HG03558 (cell line): ENCODE measurements at regions not wholly inside any gene's neighbourhood (a gene's known extent, or its start where the extent isn't known, plus 50 kb on each side); places are given as distances from the start of the nearest gene placed in this dataset.

Experiments used
- ATAC-seq: cut with Tn5 transposase; IDR thresholded peaks from one replicate; pipeline ENCODE4 v1.9.1; 2021; ENCODE audit warnings: moderate number of reproducible peaks; ENCODE audit not compliant: unreplicated experiment; ENCODE audit errors: extremely low read depth

DNA sequence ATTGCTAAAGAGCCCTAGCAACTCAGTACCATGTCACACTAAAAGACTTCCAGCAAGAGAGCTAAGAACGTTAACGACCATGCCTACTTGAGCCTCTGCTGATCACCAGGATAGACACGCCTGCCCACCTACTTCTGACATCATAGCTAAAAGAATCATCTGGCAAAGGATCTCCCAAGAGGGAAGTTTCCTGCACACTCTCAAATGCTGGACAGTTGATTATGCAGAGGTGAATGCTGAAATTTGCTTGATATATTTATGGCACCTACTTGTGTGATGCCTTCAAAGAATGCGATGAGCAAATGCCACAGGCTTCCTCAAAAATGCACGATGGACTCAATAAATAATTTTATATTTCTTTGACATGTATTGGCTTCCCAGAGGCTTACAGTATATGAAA, 113.6 kb downstream of the GALC start:
- ATAC-seq: no peak

DNA sequence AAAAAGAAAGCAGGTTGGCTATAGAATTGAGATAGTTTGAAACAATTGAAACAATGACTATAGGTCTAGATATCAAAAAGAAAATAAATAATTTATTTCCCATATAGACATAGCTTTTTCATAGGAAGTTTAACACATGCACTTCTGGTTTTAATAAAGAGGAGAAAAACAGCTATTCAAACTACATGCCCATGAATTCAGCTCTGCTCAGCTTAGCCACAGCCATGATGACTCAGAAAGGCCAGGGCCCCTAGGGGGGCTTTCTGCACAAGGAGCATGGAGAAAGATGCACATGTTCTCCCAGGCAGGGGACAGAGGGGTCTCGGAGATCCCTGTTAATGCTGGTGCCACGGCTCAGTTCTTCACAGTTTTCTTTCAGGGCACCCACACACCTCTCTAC, 114.0 kb downstream of the GALC start:
- ATAC-seq: no peak

DNA sequence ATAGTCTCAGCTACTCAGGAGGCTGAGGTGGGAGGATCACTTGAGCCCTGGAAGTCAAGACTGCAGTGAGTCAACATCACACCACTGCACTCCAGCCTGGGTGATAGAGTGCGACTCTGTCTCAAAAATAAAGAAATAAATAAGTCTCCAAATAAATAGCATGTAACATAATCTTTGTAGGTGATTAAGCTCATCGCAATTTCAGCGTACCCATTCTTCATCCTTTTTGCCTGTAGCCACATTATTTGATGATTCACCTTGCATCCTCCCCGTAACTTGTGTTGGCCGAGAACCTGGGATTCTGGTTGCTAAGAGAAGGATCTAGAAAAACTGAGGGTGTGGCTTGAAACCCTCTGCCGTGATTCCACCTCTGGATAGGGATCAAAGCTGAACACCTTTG, 115.1 kb downstream of the GALC start:
- ATAC-seq: no peak

DNA sequence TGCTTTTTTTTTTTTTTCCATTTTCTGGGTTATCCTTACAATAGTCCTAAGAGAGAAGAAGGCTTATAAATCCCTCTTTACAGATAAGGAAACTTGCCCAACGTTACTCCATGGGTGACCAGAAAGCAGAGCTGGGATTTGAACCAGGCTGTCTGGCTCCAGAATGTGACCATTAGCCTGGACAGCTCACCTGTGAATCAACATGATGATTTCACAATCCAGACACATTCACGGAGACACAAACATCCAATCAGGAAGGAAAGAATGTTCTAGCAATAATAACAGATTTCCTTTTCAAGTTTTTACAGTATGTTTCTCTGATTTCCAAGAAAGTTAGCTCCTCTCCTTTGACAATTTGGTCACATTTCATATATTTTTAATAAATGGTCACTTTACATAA, 118.3 kb downstream of the GALC start:
- ATAC-seq: no peak

DNA sequence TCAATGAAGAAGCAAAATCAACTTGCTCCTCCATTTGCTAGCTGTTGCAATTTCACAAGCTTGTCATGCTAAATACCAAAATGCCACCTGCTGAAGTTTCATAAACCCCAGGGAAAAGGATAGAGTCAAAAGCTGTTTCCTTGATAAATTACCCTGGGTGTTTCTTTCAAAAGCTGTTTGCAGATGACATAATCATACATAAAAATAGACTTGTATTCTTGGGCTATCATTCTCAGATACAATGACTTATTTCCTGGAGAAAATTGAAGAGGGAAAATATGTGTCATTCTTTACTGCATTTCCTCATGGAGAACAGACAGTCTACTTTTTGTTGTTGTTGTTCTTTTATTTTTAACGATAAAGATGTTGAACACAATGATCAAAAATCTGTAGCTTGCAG, 119.2 kb downstream of the GALC start:
- no peak for ATAC-seq

DNA sequence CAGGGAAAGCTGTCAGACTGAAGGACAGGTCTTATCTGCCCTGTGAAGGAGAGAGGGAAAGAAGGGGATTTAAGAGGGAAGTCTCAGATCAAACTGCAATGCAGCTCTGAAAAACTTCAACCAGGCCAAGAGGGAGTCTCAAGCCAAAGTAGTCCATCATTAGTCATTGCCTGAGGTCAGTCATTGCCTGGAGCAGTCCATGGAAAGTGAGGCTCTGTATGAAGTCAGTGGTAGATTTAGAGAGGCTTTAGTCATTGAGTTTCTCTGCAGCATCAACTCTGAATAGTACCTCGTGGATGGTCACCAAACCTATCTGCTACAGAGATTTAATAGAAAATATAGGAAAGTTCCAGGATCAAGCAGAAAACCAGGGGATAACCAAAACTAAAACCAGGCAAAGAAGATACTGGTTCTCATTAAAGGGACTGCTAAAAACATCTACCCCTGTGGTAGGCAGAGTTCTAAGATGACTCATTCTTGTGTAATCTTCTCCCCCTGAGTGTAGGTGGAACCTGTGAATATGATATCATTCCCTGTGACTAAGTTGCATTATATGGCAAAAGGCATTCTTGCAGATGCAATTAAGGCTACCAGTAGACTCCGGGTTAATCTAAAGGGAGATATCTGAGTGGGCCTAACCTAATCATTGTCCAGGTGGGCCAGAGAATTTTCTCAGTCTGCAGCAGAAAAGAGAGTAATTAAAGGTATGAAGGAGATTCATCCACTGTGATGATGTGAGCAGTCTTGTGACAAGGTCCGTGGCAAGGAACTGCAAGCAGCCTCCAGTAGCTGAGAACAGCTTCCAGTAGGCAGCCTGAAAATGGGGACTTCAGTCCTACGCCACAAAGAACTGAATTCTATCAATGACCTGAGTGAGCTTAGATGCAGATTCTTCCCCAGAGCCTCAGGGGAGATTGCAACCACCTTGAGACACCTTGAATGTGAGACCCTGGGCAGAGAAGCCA, 123.1 kb downstream of the GALC start:
- peak; percentile 48 for ATAC-seq

DNA sequence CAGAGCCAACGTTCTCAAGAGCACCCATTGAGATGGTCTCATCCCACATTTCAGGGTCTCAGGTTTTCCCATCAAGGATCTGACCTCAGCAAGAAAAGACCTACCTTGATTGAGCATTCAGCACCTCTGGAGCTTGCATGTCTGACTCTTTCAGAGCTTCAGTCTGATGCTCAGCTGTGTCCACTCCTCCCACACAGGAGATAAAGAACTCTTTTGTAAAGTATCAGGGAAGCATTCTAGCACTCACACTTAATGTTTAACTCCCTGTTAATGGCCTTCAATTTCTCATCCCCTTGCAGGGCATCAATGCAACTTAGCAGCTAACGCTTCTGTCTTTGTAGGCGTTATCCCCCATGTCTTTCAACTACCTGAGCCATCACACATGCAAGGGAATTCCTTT, 124.1 kb downstream of the GALC start:
- ATAC-seq: no peak

DNA sequence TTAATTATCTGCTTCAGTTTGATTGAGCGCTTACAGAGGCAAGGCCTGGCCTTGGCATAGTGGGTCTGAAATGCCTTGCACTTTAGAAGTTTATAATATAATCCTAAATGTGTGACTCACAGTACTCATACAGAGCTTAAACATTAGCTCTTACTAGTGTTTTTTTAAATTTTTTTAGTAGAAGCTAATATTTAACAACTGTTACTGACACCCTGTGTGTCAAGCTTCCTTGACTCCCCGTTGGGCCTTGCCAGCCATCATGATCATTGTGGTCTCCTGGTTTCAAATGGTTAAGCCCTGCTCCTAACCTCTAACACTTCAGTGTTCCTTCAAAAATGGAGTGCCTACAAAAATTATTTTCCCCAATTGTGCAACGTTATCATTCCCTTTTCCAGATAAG, 126.9 kb downstream of the GALC start:
- ATAC-seq: no peak

DNA sequence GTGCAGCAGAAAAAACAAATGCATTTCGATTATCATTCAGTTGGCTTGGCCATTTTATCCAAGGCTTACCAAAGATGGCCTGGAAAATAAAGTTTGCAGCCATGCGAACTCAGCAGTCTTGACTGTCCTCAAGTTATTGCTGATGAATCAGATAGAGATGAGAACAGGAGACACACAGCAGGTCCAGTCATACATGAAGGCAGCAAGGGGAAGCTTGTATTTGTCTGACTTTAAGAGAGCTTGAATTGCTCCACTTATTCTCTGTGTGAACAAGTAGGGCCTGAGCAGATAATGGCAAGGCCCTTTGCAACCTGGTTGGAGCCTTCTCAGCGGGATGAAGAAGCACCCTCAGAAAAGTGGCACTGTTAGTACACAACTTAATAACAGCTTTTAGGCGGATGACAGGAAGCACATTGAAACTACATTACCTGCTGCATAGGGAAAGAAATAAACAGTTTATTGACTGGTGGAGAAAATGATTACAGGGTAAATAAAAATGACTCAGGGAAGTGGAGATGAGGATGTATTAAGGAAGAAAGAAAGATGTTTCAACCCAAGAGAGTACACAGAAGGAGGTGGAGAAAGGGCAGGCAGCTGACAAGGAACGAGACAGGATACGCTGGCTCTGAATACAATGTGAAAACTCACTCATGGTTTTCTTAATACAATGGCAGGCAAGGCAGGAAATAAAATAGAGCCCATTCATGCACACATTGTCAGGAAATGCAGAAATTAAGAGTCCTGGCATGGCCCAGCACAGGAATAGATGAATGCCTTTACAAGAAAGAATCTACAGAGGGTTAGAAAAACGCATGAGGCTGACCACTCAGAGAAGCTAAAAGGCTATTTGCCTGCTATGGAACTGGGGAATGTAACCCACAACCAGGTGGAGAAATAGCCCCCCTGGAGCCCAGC, 128.4 kb downstream of the GALC start:
- no peak for ATAC-seq

DNA sequence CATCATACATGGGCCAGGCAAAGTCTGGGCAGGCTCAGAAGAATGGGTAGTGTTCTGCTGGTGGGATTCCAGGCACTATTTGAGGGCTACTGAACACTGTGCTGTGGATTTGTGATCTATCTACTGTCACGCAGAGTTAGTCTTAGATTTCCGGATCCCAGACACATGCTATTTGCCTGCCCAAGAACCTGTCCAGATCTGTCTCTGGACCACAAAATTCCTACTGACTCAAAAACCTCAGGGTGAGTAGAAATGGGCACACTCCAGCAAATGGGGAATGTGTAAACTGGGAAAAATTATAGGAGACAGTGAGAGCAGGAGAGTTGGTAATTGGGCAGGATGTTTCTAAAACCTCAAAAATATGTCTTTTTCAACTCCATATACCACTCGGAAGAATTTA, 129.9 kb downstream of the GALC start:
- ATAC-seq: no peak

DNA sequence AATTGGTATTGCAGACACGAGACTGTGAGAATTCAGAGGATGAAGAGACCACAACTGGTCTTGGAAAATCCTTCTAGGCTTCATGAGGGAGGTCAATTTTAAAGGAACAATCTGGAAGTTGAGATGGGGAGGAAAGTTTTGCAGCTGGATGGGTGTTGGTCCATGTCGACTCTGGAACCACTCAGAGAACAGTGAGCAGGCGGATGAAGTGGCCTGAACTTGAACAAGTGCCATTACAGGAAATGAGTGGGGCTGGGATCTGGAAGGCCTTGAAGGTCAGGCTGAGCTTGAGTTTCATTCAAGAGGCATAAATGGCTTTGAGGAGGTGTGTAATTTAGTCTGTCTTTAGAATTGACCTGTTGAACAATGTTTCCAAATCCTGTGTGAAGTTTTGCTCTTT, 140.9 kb downstream of the GALC start:
- ATAC-seq: no peak

DNA sequence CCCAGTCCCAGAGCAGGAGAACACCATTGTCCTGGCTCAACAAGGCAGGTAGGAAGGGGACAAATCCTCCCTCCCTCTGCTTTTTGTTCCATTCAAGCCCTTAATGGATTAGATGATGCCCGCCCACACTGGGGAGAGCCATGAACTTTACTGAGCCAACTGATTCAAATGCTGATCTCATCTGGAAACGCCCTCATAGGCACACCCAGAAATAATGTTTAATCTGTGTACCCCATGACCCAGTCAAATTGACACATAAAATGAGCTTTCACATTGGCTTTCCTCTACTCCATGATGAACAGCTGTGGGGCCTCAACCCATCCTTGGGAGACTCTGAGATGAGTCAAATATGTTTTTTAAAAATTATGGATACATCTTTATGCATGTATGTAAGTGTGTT, 141.8 kb downstream of the GALC start:
- ATAC-seq: no peak

DNA sequence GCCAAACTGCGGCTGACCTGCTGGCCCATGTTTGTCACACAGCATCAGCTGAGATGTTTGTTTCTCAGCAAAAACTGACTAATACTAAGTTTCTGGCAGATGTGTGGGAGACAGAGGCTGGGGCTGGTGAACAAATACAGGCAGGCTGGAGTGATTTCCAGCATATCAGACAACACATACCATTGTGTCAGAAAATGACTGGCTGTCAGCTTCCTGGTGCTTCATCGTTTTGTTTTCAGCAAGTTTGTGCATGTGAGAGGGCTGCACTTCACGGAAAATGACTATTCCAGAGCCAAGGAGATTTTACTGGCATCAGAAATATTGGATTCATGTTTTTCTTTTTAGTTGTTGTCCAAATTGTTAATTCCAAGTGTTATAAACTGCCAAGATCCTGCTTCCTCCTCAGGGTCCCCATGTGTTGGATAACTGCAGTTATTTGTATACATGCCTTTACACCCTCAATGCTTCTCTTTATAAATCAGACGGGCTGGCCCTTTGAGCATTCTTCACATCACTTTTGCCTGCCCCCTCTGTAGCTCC, 145.7 kb downstream of the GALC start:
- no peak for ATAC-seq

DNA sequence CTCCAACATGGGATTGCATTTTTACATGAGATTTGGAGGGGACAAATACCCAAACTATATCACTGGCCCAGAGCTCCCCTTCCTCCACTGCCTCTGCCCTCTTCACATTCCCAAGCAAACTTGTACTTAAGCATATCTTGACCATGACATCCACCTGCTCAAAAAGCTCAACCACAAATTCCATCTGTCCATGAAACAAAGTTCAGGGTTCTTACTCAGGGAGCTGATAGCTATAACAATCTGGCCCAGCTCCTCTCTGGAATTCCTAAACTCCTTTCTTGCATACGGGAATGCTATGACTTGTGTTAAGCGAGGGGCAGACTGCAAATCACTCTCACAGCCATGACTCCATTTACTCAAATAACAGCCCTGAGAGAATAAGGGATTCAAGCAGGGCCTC, 152.1 kb downstream of the GALC start:
- ATAC-seq: no peak

DNA sequence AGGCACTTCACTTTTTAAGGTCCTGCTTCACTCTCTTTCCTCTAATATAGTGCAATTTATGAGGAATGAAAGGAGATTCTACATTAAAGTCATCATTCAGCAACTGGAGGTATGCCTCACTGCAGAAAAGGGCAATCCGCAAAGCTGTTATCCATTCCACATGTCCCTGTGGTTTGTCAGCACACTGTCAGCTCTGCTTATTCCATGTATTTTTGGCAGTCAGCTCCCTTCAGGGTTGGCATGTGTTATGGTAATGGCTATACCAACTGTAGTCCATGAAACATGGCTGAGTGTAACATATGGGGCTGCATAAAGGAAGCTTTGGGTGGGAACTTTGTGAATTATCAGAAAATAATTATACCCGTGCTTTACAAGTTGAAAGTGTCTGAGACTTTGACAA, 154.1 kb downstream of the GALC start:
- no peak for ATAC-seq

DNA sequence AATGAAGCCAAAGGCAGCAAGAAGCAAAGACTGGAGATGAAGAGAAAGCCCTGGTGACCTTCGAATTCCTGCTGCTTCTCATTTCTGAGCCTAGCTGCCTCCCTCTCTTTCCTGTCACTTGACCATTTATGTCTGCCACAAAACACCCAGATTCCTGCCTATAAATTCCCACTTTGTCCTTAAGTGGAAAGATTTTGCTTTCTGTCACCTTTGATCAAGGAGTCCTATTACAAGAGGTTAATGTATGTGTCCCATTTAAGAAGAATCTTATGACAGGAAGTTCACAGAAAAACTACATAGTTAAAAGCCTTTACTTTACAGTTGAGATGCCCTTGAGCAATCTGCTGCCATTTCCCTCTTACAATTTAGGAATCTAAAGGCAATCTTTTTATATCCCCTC, 155.7 kb downstream of the GALC start:
- no peak for ATAC-seq

DNA sequence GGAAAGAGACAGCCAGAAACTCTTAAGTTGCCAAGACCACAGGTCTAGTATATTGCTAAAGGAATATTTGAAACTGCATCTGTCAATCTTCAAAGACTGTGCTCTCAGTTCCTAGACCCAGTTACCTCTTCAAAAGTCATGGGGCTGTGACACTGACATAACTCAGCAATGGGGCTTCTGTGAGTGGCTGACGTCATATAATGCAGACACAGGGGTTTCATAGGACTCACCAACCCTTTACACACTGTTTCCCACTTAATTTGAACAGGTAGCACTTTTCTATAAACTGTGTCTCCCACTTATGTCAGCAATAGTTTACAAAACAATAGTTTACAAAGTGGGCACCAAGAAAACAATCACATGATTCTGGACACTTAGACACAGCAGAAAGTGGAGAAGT, 158.4 kb downstream of the GALC start:
- no peak for ATAC-seq

DNA sequence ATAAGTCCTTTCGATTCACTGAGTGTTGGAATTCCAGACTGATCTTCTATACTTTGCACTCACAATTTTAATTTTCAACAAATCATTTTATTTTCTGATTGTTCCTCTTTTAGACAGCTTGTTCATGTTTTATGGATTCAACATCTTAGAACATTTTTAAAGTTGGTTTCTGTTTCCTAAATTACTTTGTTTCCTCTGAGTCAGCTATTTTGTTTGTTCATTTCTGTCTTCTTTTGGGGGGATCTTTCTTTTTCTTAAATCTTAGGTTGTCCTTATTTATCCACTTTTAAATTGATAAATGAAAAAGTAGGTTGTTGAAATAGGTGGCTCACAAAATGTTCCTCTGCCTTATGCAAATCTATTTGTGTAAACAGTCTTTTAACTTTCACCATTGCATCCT, 160.0 kb downstream of the GALC start:
- no peak for ATAC-seq

DNA sequence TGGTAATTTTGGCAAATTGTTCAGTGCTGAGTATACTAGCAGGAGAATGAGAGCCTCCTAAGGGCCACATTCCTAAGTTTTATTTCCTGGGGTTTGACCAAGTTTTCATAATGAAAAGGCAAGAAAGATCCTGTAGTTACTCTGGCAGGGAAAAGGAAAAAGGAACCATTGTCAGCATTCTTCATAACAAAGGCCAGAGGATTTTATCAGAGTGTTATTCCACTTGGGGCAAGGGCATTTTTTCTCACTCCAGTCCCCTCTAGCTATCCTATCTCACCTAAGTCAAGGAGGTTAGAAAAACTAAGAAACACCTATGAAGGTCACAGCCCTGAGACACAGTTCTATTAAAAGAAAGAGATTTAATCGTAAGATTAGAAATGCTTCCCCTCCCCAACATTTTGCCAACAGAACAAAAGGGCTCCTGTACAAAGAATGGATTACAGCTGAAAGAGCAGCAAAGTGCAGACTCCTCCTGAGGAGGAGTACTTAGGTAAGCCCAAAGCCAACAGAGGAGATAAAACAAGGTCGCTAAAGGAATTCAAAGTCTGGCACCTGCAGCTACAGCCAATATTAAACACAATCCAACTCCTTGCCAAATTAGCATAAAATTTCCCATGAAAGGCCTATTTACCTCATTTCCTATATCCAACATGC, 162.4 kb downstream of the GALC start:
- no peak for ATAC-seq

DNA sequence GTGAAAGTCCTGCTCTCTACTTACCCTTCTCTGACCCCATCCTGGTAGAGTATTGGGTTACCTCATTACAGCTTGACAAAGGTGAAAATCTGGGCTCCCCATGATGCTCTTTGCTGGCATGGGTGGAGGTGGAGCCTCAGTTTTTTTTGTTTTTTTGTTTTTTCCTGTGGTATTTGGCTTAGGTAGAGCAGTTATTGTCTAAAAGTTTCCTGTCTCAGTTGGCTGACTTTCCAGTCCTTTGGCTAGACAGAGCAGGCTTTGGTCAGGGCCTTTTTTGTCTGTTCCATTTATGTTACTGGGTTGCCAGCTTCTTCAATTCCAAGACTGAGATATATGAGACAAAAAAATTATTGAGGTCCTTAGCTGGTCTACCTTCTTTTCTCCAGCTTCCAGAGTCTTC, 163.4 kb downstream of the GALC start:
- no peak for ATAC-seq

DNA sequence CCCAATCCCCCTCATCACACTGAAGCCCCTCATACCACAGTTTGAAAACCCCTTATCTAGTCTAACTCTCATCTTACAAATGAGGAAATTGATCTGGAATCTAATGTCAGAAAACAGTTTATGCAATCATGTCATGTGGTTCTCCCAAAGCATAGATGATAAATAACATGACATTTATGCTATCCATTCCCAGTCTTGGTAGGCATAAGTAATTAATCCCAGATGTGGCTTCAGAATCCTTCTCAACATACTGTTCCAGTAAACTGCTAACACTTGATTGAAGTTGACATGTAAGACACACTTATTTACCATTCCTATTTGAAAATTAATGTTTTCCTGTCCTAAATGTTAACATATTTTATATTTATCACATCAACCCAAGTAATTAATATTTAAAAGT, 168.7 kb downstream of the GALC start:
- no peak for ATAC-seq
